ENCODE measurements at regions not wholly inside any gene's neighbourhood (a gene's known extent, or its start where the extent isn't known, plus 50 kb on each side); places are given as distances from the start of the nearest gene placed in this dataset.

DNA sequence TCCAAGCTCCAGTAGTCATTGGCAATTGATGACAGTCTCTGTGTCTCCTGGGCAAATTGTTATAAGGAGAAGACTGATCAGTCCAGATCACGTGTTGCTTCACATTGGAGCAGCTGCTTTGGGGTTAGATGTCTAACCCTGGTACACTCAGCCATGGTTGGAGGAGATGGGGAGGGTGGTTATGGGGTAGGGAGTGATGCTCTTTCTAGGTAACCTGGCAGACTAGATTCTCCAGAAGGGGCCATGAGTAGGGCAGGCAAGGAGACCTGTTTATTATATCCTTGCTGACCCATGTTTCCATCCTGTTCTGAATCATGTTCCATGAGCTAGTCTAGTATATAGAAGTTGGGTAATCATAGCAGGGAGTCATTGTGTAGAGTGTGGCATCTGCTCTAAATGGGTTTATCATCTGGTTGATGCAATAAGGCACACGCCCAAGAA is 50.8 kb upstream of the BACH2 start:
- H3K36me3 ChIP-seq (ENCODE audit: insufficient read depth) = no peaks in the 10 kb centered on the region
- no peaks in the 10 kb centered on the region for H3K27me3 ChIP-seq (ENCODE audit: insufficient read depth, low read depth)
- no peak overlapping the region for H2AFZ ChIP-seq (ENCODE audit: low read depth)
- H3K9ac ChIP-seq = no peak overlapping the region
- no peak overlapping the region for H3K4me3 ChIP-seq (IDR thresholded peaks at IDR 0.05; ENCODE audit: insufficient read depth, low read depth, low read length)
- no peak overlapping the region for H3K27ac ChIP-seq
- H4K20me1 ChIP-seq (ENCODE audit: insufficient read depth) = no peaks in the 10 kb centered on the region
- TF ChIP-seq, protein P1, sequence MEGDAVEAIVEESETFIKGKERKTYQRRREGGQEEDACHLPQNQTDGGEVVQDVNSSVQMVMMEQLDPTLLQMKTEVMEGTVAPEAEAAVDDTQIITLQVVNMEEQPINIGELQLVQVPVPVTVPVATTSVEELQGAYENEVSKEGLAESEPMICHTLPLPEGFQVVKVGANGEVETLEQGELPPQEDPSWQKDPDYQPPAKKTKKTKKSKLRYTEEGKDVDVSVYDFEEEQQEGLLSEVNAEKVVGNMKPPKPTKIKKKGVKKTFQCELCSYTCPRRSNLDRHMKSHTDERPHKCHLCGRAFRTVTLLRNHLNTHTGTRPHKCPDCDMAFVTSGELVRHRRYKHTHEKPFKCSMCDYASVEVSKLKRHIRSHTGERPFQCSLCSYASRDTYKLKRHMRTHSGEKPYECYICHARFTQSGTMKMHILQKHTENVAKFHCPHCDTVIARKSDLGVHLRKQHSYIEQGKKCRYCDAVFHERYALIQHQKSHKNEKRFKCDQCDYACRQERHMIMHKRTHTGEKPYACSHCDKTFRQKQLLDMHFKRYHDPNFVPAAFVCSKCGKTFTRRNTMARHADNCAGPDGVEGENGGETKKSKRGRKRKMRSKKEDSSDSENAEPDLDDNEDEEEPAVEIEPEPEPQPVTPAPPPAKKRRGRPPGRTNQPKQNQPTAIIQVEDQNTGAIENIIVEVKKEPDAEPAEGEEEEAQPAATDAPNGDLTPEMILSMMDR (conservative IDR thresholded peaks at IDR 0.05; ENCODE audit: low read depth, low read length) = no peak
- H3K4me1 ChIP-seq (ENCODE audit: low read depth, poor library complexity, severe bottlenecking) = no peaks in the 10 kb centered on the region
- no peak overlapping the region for H3K4me2 ChIP-seq
- H3K79me2 ChIP-seq (ENCODE audit: insufficient read depth, low read depth) = no peaks in the 10 kb centered on the region

DNA sequence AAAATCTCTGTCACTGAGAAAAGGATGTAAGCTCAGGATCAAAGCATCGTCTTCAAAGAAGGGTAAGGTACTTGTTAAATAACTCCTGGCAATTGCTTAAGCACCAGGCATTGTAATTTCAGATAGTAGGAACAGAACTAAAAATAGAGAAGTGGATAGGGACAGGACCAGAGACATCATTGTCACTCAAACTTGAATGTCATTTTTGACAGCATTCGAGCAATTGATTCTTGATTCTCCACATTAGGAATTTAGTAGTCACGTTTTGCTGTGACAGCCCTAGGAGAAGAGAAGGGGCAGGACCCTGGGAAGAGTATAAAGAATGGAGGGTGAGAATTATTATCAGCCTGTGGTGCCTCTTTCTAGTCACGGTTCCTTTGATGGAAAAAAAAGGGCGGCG is 50.1 kb upstream of the BACH2 start:
- Histone ChIP-seq H2AFZ (ENCODE audit: low read depth) (no peak overlapping the region), H3K36me3 (ENCODE audit: insufficient read depth) (no peaks in the 10 kb centered on the region), H3K4me1 (ENCODE audit: low read depth, poor library complexity, severe bottlenecking) (no peaks in the 10 kb centered on the region), H3K4me2 (no peak overlapping the region), H3K27me3 (ENCODE audit: insufficient read depth, low read depth) (no peaks in the 10 kb centered on the region), H3K79me2 (ENCODE audit: insufficient read depth, low read depth) (no peaks in the 10 kb centered on the region), H3K27ac (no peak overlapping the region), H4K20me1 (ENCODE audit: insufficient read depth) (no peaks in the 10 kb centered on the region), H3K4me3 (IDR thresholded peaks at IDR 0.05; ENCODE audit: insufficient read depth, low read depth, low read length) (no peak overlapping the region), H3K9ac (no peak overlapping the region)
- TF ChIP-seq, protein P1 (conservative IDR thresholded peaks at IDR 0.05; ENCODE audit: low read depth, low read length) = no peak
